ENCODE measurements at regions not wholly inside any gene's neighbourhood (a gene's known extent, or its start where the extent isn't known, plus 50 kb on each side); places are given as distances from the start of the nearest gene placed in this dataset.

DNA sequence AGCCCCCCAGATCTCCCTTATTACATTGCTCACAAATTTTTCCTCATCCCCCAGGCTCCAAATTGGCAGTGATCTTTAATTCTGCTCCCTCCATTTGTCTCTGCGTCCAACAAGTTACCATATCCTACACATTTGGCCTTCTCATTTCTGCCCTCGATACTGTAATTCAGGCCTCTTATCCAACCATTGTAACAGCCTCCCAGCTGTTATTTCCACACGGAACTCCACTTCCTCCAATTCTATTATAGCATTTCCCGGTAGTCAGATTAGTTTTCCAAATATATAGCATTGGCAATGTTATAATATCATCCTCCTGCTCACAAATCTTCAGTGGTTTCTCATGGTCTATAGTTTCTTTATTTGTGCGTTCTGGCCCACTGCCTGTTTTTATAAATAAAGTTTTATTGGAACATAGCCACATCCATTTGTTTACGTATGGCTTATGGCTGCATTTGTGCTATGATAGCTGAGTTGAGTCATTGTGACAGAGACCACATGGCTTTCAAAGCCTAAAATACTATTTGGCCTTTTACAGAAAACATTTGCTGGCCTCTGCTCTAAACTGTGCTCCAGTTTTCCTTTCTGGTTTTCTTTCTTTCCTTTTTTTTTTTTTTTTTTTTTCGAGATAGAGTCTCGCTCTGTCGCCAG, 126.5 kb upstream of the ZNF438 start:
- Mint-ChIP-seq H3K27me3 (ENCODE audit: low read depth) (no peaks in the 10 kb centered on the region), H3K4me3 (no peak overlapping the region), H3K27ac (no peak overlapping the region), H3K9me3 (peaks cover 27% of the 10 kb centered on the region), H3K4me1 (peaks cover 7% of the 10 kb centered on the region), H3K36me3 (no peaks in the 10 kb centered on the region)
- TF ChIP-seq, protein P1, sequence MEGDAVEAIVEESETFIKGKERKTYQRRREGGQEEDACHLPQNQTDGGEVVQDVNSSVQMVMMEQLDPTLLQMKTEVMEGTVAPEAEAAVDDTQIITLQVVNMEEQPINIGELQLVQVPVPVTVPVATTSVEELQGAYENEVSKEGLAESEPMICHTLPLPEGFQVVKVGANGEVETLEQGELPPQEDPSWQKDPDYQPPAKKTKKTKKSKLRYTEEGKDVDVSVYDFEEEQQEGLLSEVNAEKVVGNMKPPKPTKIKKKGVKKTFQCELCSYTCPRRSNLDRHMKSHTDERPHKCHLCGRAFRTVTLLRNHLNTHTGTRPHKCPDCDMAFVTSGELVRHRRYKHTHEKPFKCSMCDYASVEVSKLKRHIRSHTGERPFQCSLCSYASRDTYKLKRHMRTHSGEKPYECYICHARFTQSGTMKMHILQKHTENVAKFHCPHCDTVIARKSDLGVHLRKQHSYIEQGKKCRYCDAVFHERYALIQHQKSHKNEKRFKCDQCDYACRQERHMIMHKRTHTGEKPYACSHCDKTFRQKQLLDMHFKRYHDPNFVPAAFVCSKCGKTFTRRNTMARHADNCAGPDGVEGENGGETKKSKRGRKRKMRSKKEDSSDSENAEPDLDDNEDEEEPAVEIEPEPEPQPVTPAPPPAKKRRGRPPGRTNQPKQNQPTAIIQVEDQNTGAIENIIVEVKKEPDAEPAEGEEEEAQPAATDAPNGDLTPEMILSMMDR (IDR thresholded peaks at IDR 0.05; ENCODE audit: unreplicated experiment), result no peak
- no peak for DNase-seq (ENCODE audit: low spot score in 2 of 2, unreplicated experiment in 2 of 2)

DNA sequence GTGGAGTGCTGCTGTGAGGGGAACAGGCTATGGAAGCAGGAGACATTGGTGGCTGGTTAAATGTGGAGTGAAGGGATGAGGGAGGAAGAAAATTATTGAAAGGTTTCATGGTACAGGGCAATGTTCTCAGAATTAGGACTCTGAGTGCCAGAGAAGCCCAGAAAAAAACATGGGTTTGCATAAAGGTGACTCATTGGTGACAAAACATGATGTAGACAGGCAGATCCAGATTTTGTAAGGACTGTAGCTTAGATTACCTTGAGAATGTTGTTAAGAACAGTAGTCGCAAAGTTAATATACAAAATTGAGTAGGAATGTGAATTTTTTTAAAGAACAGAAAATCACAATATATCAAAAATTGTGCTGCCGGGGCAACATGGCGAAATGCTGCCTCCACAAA, 134.9 kb upstream of the ZNF438 start:
- no peaks in the 10 kb centered on the region for H3K4me1 Mint-ChIP-seq
- TF ChIP-seq, protein P1 (IDR thresholded peaks at IDR 0.05; ENCODE audit: unreplicated experiment), result no peak
- H3K4me3 Mint-ChIP-seq, result no peak overlapping the region
- peaks cover 14% of the 10 kb centered on the region for H3K9me3 Mint-ChIP-seq
- no peak for DNase-seq (ENCODE audit: low spot score in 2 of 2, unreplicated experiment in 2 of 2)
- H3K36me3 Mint-ChIP-seq, result no peaks in the 10 kb centered on the region
- no peaks in the 10 kb centered on the region for H3K27me3 Mint-ChIP-seq (ENCODE audit: low read depth)
- no peak overlapping the region for H3K27ac Mint-ChIP-seq

DNA sequence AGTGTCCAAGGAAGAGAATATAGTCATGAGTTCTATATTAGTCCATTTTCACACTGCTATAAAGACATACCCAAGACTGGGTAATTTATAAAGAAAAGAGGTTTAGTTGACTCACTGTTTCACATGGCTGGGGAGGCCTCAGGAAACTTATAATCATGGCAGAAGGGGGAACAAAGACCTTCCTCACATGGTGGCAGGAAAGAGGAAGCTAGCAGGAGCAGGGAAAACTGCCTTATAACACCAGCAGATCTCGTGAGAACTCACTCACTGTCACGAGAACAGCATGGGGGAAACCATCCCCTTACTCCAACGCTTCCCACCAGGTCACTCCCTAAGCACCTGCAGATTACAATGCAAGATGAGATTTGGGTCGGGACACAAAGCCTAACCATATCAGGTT, 139.0 kb upstream of the ZNF438 start:
- Mint-ChIP-seq H3K36me3 (no peaks in the 10 kb centered on the region), H3K27ac (no peak overlapping the region), H3K4me3 (no peak overlapping the region), H3K9me3 (peaks cover 29% of the 10 kb centered on the region), H3K4me1 (no peaks in the 10 kb centered on the region), H3K27me3 (ENCODE audit: low read depth) (no peaks in the 10 kb centered on the region)
- no peak for DNase-seq (ENCODE audit: low spot score in 2 of 2, unreplicated experiment in 2 of 2)
- TF ChIP-seq, protein P1 (IDR thresholded peaks at IDR 0.05; ENCODE audit: unreplicated experiment), result no peak

DNA sequence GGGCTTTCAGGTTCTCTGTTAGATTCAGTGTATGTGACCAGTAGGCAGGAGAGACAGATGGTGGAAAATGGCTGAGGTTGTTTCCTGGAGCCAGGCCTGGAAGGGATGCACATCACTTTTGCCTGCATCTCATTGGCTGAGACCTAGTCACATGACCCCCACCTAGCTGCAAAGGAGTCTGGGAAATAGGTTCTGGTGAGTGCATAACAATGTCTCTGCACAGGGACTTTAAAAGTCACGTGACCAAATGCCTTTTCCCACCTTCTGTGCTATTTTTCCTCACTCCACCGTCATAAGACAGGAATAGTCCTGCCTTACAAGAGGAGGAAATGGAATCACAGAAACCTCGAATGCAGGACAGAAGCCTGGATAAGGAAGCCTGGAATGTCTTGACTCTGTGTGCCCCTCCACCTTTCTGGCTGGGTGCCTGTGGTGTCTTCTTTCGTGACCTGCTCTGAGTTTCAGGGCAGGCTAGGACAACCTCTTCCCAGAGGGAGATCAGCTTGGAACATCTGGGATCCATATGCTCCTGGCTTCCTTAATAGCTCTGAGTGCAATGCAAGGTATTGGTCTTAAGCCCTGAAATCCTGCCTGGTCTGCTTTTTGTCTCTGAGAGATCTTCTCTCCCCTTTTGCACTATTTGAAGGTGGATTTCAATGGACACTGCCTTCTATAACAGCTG, 139.9 kb upstream of the ZNF438 start:
- Mint-ChIP-seq H3K27ac (no peak overlapping the region), H3K4me3 (no peak overlapping the region), H3K4me1 (no peaks in the 10 kb centered on the region), H3K36me3 (no peaks in the 10 kb centered on the region), H3K9me3 (peaks cover 34% of the 10 kb centered on the region), H3K27me3 (ENCODE audit: low read depth) (no peaks in the 10 kb centered on the region)
- DNase-seq (ENCODE audit: low spot score in 2 of 2, unreplicated experiment in 2 of 2), result no peak
- TF ChIP-seq, protein P1 (IDR thresholded peaks at IDR 0.05; ENCODE audit: unreplicated experiment), result no peak

DNA sequence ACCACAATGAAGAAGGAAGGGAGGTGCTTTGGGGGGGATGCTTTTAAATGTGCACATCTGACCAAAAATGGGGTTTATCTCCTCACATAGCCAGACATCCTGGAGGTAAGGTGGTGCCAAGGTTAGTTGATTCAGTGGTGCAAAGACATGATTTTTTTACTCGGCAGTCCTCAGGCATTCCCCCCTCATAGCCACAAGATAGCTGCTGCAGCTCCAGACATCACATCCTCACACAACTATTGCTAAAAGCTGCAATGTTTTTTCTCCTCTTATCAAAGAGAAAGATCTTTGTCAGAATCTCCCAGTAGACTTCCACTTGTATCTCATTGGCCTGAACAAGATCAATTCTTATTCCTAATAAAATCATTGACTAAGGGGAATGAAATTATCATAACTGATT, 141.3 kb upstream of the ZNF438 start:
- TF ChIP-seq, protein P1 (IDR thresholded peaks at IDR 0.05; ENCODE audit: unreplicated experiment), result no peak
- H3K36me3 Mint-ChIP-seq, result no peaks in the 10 kb centered on the region
- peaks cover 34% of the 10 kb centered on the region for H3K9me3 Mint-ChIP-seq
- H3K27ac Mint-ChIP-seq, result no peak overlapping the region
- no peaks in the 10 kb centered on the region for H3K27me3 Mint-ChIP-seq (ENCODE audit: low read depth)
- H3K4me1 Mint-ChIP-seq, result no peaks in the 10 kb centered on the region
- H3K4me3 Mint-ChIP-seq, result no peak overlapping the region
- no peak for DNase-seq (ENCODE audit: low spot score in 2 of 2, unreplicated experiment in 2 of 2)

All from mesothelial cell of epicardium (in vitro differentiated cells).